Transverse colon (tissue), 3 donors: ENCODE measurements at regions not wholly inside any gene's neighbourhood (a gene's known extent, or its start where the extent isn't known, plus 50 kb on each side); places are given as distances from the start of the nearest gene placed in this dataset.

Experiments used
- CTCF ChIP-seq, 5 experiments: fragments of 200-600 bp in 3 of 5; fragments of 450-650 bp in 2 of 5; sonication (generic) in 3 of 5; IDR thresholded peaks; 1 replicate in 2 of 5; 2 replicates in 3 of 5; pipeline ENCODE4 v1.5.1; 2016 to 2017; ENCODE audit warnings: antibody characterized with exemption in 5 of 5, inconsistent platforms in 3 of 5, mild to moderate bottlenecking in 2 of 5, moderate library complexity in 1 of 5
- POLR2A ChIP-seq: fragments of 450-650 bp; IDR thresholded peaks from one replicate; pipeline ENCODE4 v1.6.1; 2016; ENCODE audit warnings: antibody characterized with exemption, mild to moderate bottlenecking, moderate library complexity

GRCh38 chr1:199861020-199861795 is 166.3 kb upstream of the NR5A2 start:
- no peak for TF ChIP-seq CTCF (IDR thresholded peaks at IDR 0.05)
- TF ChIP-seq POLR2A: no peak
